Caco-2 (cell line): ENCODE measurements at regions not wholly inside any gene's neighbourhood (a gene's known extent, or its start where the extent isn't known, plus 50 kb on each side); places are given as distances from the start of the nearest gene placed in this dataset.

Experiments
- BruUV-seq: library from RNA; stranded (reverse); fragments of 400-500 nt; replicated peaks from 2 replicates; lab custom pipeline; 2021; lab: Mats Ljungman, UMichigan
- CTCF ChIA-PET: fragments of 300-600 bp; sonication (Branson Sonifier 250); formaldehyde crosslinking; loops from one replicate; lab custom pipeline; 2022; ENCODE audit warnings: antibody characterized with exemption; lab: Charles Lee
- POLR2A ChIA-PET: fragments of 300-600 bp; sonication (Branson Sonifier 250); formaldehyde crosslinking; loops from one replicate; lab custom pipeline; 2022; ENCODE audit warnings: antibody characterized with exemption; lab: Charles Lee
- DNase-seq, 2 experiments: peaks; one replicate each; pipeline versions ENCODE4 v3.0.0 to v3.0.0-alpha.2; 2020 to 2022
- H3K27me3 ChIP-seq: replicated peaks from 2 replicates; pipeline ENCODE4 v1.6.0; 2011; ENCODE audit warnings: low read length; ENCODE audit not compliant: control insufficient read depth, insufficient read depth
- H3K36me3 ChIP-seq: 2 replicates; pipeline ENCODE4 v1.5.1; 2011; ENCODE audit warnings: low read length; ENCODE audit not compliant: control insufficient read depth, insufficient read depth
- H3K4me1 ChIP-seq: fragments of 250-450 bp; sonication (Bioruptor Pico); 2 replicates; pipeline ENCODE4 v1.5.1; 2020; ENCODE audit warnings: mild to moderate bottlenecking
- H3K4me3 ChIP-seq: 2 replicates; pipeline ENCODE4 v1.5.1; 2011; ENCODE audit warnings: low read depth, mild to moderate bottlenecking, control low read depth, low read length
- H3K9me3 ChIP-seq: fragments of 250-450 bp; sonication (Bioruptor Pico); 2 replicates; pipeline ENCODE4 v1.5.1; 2020; ENCODE audit warnings: mild to moderate bottlenecking, moderate library complexity
- H3K27ac Mint-ChIP-seq: one replicate; pipeline ENCODE4 v1.8.0; 2022; ENCODE audit warnings: mixed read lengths; ENCODE audit not compliant: unreplicated experiment
- H3K27me3 Mint-ChIP-seq: one replicate; pipeline ENCODE4 v1.8.0; 2022; ENCODE audit warnings: mixed read lengths; ENCODE audit not compliant: insufficient read depth, unreplicated experiment
- H3K36me3 Mint-ChIP-seq: one replicate; pipeline ENCODE4 v1.8.0; 2022; ENCODE audit warnings: mild to moderate bottlenecking, mixed read lengths; ENCODE audit not compliant: insufficient read depth, unreplicated experiment
- H3K4me1 Mint-ChIP-seq: one replicate; pipeline ENCODE4 v1.8.0; 2022; ENCODE audit warnings: low read depth, mixed read lengths; ENCODE audit not compliant: unreplicated experiment
- H3K4me3 Mint-ChIP-seq: one replicate; pipeline ENCODE4 v1.8.0; 2022; ENCODE audit warnings: mild to moderate bottlenecking, moderate library complexity, mixed read lengths; ENCODE audit not compliant: unreplicated experiment
- H3K9me3 Mint-ChIP-seq: one replicate; pipeline ENCODE4 v1.8.0; 2022; ENCODE audit warnings: mixed read lengths; ENCODE audit not compliant: unreplicated experiment
- intact Hi-C: fragments of 100-400 bp; cut with micrococcal nuclease; formaldehyde crosslinking; loops from one replicate; pipeline ENCODE4 v1.10.0; 2022; ENCODE audit not compliant: unreplicated experiment
- TF ChIP-seq, protein P1 (sequence below), 2 experiments: fragments of 200-600 bp in 1 of 2; IDR thresholded peaks; 1 replicate in 1 of 2; 2 replicates in 1 of 2; pipeline versions ENCODE4 v1.5.1 to v1.8.0; 2011 to 2022; ENCODE audit warnings: antibody characterized with exemption in 1 of 2, control low read depth in 1 of 2, inconsistent platforms in 1 of 2, low read depth in 1 of 2, low read length in 1 of 2, mild to moderate bottlenecking in 1 of 2, moderate library complexity in 1 of 2; ENCODE audit not compliant: insufficient read depth in 1 of 2, severe bottlenecking in 1 of 2, unreplicated experiment in 1 of 2

DNA sequence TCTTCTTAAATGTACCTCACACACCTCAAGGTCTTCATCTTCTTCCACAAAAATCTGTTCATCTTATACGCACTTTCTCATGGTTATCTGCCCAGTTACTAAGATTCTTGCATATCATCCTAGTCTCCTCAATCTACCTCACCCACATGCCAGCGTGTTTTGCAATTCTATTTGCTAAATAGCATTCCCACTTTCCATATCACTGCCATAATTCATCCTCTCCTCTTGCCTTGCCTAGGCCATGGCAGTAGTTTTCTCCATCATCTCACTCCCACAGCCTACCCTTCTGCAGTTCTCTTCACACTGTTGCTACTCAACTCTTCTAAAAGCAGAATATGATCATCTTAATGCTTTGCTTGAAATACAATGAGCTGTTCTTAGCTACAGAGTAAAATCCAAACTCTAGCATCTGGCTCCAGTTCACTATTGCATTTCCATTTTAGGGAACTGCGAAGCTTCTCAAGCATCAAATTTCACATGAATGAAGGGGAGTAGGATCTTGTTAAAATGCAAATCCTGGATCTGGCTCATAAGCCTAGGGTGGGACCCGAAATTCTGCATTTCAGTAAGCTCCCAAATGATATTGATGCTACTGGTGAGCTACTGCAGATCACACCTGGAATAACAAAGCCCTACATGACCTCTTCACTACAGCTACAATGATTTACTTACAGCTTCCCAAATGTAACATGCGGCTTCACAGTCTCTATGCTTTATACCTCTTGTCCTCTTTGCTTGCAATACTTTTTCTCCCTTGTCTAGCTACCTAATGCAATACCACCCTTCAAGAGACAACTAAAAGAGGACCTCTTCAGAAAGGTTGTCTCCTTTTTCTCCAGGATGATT lies 293.9 kb downstream of the SATB2 start:
- intact Hi-C loops = no loop called here
- Histone ChIP-seq H3K4me3 (no peak overlapping the region), H3K4me1 (no peaks in the 10 kb centered on the region), H3K9me3 (no peaks in the 10 kb centered on the region), H3K27me3 (no peaks in the 10 kb centered on the region), H3K36me3 (no peaks in the 10 kb centered on the region)
- Mint-ChIP-seq H3K9me3 (no peaks in the 10 kb centered on the region), H3K27ac (no peak overlapping the region), H3K4me1 (no peaks in the 10 kb centered on the region), H3K4me3 (no peak overlapping the region), H3K36me3 (no peaks in the 10 kb centered on the region), H3K27me3 (peaks cover 4% of the 10 kb centered on the region)
- no peak for DNase-seq
- ChIA-PET POLR2A (no interaction called here), CTCF (no interaction called here)
- no TSS peak for BruUV-seq
- TF ChIP-seq, protein P1, sequence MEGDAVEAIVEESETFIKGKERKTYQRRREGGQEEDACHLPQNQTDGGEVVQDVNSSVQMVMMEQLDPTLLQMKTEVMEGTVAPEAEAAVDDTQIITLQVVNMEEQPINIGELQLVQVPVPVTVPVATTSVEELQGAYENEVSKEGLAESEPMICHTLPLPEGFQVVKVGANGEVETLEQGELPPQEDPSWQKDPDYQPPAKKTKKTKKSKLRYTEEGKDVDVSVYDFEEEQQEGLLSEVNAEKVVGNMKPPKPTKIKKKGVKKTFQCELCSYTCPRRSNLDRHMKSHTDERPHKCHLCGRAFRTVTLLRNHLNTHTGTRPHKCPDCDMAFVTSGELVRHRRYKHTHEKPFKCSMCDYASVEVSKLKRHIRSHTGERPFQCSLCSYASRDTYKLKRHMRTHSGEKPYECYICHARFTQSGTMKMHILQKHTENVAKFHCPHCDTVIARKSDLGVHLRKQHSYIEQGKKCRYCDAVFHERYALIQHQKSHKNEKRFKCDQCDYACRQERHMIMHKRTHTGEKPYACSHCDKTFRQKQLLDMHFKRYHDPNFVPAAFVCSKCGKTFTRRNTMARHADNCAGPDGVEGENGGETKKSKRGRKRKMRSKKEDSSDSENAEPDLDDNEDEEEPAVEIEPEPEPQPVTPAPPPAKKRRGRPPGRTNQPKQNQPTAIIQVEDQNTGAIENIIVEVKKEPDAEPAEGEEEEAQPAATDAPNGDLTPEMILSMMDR (IDR thresholded peaks at IDR 0.05; ENCODE audit: insufficient read depth in 1 of 2, low read depth in 1 of 2, low read length in 1 of 2, severe bottlenecking in 1 of 2, unreplicated experiment in 1 of 2) = no peak

DNA sequence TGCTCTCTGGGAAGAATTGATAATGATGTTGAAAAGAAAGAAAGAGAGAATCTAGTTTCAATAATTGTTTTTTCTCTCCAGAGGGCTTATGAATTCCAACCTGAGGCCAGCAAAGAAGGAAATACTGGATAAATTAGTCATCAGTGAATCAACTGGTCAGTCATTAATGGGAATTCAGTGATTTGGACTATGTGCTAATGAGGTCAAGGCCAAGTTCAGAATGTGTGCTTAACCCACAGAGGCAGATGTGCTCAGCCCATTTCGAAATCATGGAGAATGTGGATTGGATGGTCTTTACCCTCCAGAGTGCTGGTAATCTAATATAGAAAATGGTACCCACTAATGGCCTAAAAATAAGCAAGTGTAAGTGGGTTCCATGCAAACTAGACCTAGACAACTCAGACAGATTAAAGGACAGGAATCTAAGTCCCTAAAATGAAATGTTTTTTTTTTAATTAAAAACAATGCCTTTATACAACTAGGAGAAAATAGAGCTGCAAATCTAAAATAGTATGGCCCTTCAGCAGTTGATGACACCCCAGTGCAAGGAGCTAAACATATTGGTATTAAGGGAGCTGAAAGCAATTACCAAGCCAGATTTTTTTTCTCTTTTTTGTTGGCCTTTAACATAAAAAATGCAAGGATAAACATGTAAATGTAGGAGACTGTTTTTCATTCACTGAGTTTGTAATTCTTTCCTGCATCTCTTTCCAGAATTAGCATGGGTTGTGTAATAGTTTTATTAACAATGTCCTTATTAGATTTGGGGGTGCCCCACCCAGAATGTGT lies 296.9 kb downstream of the SATB2 start:
- Histone ChIP-seq H3K9me3 (no peaks in the 10 kb centered on the region), H3K4me1 (no peaks in the 10 kb centered on the region), H3K27me3 (no peaks in the 10 kb centered on the region), H3K36me3 (no peaks in the 10 kb centered on the region), H3K4me3 (no peak overlapping the region)
- peaks cover 23% of the 10 kb centered on the region for H3K9me3 Mint-ChIP-seq
- intact Hi-C loops = no loop called here
- DNase-seq = no peak
- H3K27ac Mint-ChIP-seq = no peak overlapping the region
- CTCF ChIA-PET = no interaction called here
- no TSS peak for BruUV-seq
- POLR2A ChIA-PET = no interaction called here
- H3K27me3 Mint-ChIP-seq = peaks cover 4% of the 10 kb centered on the region
- no peaks in the 10 kb centered on the region for H3K36me3 Mint-ChIP-seq
- TF ChIP-seq, protein P1 (IDR thresholded peaks at IDR 0.05; ENCODE audit: insufficient read depth in 1 of 2, low read depth in 1 of 2, low read length in 1 of 2, severe bottlenecking in 1 of 2, unreplicated experiment in 1 of 2) = no peak
- no peak overlapping the region for H3K4me3 Mint-ChIP-seq
- no peaks in the 10 kb centered on the region for H3K4me1 Mint-ChIP-seq

DNA sequence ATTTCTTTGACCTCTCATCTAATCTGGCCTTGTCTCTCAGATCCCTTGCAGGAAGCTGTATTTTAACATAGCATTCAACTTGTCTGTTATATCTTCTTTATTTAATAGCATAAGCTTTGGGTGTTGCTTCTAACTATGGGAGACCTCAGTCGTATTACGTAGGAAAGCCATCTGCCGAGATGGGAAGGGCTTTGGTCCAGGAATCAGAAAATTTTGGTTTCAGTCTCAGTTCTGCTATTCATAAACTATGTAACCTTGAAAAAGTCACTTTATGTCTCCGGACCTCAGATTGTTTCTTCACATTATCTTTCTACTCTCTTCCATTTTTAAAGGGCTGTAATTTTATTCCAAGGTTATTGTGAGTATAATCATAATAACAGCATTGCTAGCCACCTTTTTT lies 297.7 kb downstream of the SATB2 start:
- H3K27me3 Mint-ChIP-seq = peaks cover 3% of the 10 kb centered on the region
- H3K4me1 Mint-ChIP-seq = no peaks in the 10 kb centered on the region
- Histone ChIP-seq H3K36me3 (no peaks in the 10 kb centered on the region), H3K4me1 (no peaks in the 10 kb centered on the region), H3K4me3 (no peak overlapping the region), H3K9me3 (no peaks in the 10 kb centered on the region), H3K27me3 (no peaks in the 10 kb centered on the region)
- BruUV-seq = no TSS peak
- intact Hi-C loops = no loop called here
- ChIA-PET POLR2A (no interaction called here), CTCF (no interaction called here)
- peaks cover 26% of the 10 kb centered on the region for H3K9me3 Mint-ChIP-seq
- TF ChIP-seq, protein P1 (IDR thresholded peaks at IDR 0.05; ENCODE audit: insufficient read depth in 1 of 2, low read depth in 1 of 2, low read length in 1 of 2, severe bottlenecking in 1 of 2, unreplicated experiment in 1 of 2) = no peak
- no peak for DNase-seq
- H3K36me3 Mint-ChIP-seq = no peaks in the 10 kb centered on the region
- no peak overlapping the region for H3K4me3 Mint-ChIP-seq
- H3K27ac Mint-ChIP-seq = no peak overlapping the region
